ENCODE measurements at regions not wholly inside any gene's neighbourhood (a gene's known extent, or its start where the extent isn't known, plus 50 kb on each side); places are given as distances from the start of the nearest gene placed in this dataset.

DNA sequence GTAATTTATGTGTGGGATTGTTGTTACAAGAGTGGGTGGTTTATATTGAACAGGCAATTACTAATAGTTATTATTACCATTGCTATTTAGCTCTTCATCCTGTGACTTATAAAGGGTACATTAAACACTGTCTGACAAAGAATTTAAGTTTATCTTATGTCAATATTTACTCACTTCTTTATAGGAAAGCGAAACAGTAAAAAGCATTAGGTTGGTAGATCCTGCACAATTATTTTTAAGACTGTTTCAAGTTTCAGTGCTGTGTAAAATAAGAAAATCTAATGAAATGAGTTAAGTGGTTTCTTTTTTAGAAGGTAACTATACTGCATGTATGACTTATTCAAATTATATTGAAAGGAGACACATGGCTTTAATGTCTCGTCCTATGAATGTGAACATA lies 135.8 kb upstream of the MAP3K7 start:
- no peak for DNase-seq

DNA sequence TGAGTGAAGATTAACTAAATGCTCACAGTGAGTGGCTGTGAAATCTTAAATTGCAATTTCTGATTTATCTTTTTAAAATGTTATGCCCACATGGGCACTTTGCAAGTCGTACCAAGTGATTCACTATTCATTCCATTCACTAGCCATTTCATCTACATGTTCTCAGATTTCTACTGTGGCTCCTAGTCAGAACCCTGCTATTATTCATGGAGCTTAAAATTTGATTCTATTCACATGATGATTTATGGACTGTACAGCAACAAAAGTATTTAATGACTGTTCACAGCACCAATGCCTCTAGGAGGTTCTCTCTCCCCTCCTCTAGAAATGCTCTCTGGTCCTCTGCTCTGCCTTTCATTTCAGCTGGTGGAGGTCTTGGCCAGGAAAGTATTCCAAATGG lies 133.5 kb upstream of the MAP3K7 start:
- DNase-seq, result no peak

DNA sequence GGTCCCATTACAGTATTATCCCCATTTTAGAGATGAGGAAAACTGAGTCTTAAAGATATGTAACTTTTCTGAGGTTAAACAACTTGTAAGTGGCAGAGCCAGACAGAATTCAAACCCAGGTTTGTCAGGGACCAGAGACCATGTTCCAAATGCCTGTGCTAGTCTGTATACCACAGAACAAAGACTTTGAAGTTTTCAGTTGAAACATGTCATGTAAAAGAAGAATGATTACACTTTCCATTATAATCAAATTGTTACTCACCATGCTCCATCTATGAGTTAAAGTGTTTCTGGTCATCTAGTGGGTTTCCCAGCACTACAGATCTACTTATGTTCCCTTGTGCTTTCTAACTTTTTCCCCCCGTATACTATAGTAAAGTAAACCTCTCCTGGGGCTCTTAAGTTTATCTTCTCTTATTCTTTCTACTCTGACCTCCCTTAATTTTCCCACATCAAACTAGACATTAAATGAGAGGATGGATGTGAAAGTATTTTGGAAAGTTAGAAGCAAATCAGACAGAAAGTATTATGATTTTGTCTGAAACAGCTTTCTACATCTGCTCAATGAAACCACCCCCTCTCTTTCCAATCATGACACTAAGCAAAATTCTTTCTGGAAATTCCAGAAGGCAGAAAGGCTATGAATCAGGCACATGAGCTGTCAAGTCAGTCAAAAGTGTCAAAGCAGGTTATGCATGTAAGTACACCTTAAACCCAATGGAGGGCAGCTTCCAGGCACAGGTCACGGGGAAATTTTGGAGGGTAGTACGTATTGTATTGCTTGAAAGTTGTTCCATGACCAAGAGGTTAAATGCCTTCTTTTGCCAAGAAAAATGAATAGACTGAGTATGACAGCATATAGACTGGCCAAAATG lies 132.7 kb upstream of the MAP3K7 start:
- no peak for DNase-seq

GRCh38 chr6:90716376-90716775 lies 129.5 kb upstream of the MAP3K7 start:
- DNase-seq, result no peak

GRCh38 chr6:90715093-90715655 lies 128.3 kb upstream of the MAP3K7 start:
- DNase-seq, result no peak

DNA sequence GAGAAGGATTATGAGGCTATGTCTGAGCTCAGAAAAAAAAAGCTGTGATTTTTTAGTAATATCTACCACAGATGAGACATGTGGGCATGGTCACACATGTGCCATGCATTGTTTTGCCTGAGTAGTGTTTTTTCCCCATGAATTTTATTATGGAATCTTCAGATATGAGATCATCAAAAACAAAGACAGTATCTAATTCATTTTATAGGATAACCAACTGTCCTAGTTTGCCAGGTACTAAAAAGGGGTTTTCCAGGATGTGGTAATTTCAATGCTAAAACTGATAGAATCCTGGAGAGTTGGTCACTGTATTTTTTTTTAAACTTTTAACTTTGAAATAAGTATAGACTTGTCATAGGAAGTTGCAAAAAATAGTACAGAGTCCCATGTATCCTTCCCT lies 127.4 kb upstream of the MAP3K7 start:
- no peak for DNase-seq

GRCh38 chr6:90712114-90712513 lies 125.2 kb upstream of the MAP3K7 start:
- DNase-seq, result no peak

GRCh38 chr6:90709431-90709996 lies 122.6 kb upstream of the MAP3K7 start:
- DNase-seq, result no peak

GRCh38 chr6:90708206-90708737 lies 121.4 kb upstream of the MAP3K7 start:
- no peak for DNase-seq

DNA sequence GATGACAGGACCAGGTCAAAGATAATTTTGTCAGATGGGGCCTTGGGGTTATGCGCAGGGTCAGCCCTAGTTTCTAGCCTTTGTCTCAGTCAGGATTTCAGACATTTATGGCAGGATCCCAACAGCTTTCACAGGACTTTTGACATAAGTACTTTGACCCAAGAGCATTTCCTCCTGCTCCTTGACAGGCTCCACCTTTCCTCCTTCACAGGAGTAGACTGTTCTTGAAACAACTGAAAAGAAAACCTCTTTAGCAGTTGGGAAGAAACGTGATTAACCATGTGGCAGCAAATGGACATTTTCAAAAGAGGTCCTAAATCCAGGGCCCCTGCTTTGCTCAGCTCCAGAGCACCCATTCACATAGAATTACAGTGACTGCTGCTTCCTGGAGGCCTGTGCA lies 120.4 kb upstream of the MAP3K7 start:
- DNase-seq, result no peak

- no peak for DNase-seq
These were observed 116.5 kb upstream of the MAP3K7 start for GRCh38 chr6:90703336-90703735.

- DNase-seq, result no peak
These were observed 115.1 kb upstream of the MAP3K7 start for GRCh38 chr6:90701926-90702325.

DNA sequence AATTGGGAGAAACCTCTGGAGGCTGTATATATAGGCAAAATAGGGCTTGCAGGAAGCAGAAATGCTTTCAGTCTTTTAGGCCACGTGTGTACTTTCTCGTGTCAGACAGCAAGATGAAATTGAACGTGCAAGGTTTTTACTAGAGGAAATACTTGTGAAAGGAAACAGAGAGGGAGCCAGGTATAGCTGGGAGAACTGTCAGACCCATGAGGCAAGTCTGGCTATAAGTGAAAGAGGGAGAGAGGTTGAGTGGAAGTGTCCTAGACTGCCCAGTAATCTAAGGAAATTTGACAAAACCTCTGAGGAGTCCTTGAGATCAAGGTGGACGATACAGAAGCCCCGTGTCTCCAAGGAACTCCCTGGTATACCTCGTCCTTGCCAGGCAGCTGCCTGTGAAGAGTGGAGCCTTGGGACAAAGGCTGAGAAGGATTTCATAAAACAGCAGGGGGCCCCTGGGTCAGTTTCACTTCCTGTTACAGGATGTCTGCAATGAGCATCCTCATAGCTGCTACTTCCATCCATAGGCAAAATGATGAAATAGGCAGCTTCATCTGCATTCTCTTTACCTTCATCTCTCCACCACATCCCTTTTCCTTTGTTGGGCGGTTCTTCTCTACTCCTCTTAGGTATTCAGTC lies 114.4 kb upstream of the MAP3K7 start:
- DNase-seq, result no peak

DNA sequence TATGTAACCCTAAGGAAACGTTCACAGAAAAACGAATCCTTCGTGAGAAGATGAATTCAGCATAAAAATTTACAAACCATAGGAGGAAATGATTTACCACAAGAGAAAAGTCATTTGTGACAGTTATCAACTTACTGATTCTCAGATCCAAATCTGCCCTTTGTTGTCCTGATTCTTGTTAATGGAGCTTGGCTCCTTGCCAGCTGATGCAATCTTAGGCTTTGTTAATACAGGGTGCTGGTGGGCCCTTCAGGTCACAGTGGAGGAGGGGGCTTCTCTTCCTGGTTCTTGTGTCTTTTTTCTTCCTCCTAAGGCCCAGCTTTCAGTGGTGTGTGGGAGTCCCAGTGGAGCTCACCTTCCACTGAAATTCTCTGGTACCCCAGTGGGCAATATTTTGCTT lies 108.4 kb upstream of the MAP3K7 start:
- DNase-seq, result peak; percentile 65

DNA sequence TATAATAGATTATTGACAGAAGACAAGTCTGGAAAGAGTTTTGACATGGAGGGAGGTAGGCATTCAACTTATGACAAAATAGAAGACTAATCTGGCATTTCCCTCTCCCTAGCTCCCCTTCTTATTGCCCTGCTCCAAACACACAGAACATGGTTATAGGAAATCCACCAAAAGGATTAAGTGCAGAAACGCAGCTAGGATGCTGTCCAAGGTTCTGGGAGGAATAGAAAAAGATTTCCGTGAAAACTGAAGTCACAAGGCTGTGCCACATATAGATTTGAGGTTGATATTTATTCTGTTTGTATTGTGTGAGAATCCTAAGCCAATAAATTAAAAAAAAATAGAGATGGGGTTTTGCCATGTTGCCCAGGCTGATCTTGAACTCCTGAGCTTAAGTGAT lies 107.9 kb upstream of the MAP3K7 start:
- DNase-seq, result no peak

GRCh38 chr6:90691823-90692222 lies 105.0 kb upstream of the MAP3K7 start:
- DNase-seq, result no peak

DNA sequence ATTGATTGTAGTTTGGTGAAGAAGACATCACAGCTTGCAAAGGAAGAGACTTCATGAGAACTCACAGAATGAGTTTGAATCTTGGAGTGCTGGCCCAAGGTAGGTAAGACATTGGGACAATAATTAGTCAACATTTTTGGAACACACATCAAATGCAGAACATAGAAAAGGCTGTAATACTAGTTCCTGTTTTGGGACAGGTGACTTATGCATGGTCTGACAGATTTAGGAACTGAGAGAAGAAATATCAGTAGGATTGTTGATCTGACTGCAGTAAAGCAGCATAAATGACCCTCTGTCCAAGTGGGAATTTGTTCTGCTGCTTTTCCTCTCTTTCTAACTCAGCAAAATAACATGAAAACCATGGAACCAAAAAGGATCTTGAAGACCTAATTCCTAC lies 102.3 kb upstream of the MAP3K7 start:
- DNase-seq, result no peak

DNA sequence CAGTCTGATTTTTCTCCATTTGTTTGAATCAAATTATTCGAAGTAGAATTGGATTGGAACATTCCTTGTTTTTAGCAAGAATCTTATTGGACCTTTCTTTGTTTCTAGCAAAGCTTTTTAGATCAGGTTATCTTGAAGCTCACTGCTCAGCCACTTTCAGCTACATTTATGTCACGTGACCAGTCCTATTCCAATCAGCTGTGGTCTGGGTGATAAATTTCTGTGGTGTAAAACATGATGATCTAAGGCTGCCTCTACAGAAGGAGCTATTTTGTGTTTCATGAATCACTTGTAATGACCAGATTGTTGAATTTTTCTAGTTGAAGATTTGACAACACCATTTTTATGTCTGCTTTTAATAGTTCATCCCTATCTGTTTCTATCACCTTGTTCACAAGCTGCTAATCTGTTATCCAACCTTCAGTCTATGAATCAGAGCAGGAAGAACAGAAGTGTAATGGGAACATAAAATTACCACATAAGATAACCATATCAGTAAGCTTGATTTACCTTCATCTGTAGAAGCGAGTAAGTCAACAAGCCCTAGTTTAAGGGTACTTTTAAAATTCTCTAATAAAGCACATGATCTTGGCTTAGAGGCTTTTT lies 101.0 kb upstream of the MAP3K7 start:
- DNase-seq, result no peak

- DNase-seq, result no peak
These were observed 95.0 kb upstream of the MAP3K7 start for GRCh38 chr6:90681863-90682262.

DNA sequence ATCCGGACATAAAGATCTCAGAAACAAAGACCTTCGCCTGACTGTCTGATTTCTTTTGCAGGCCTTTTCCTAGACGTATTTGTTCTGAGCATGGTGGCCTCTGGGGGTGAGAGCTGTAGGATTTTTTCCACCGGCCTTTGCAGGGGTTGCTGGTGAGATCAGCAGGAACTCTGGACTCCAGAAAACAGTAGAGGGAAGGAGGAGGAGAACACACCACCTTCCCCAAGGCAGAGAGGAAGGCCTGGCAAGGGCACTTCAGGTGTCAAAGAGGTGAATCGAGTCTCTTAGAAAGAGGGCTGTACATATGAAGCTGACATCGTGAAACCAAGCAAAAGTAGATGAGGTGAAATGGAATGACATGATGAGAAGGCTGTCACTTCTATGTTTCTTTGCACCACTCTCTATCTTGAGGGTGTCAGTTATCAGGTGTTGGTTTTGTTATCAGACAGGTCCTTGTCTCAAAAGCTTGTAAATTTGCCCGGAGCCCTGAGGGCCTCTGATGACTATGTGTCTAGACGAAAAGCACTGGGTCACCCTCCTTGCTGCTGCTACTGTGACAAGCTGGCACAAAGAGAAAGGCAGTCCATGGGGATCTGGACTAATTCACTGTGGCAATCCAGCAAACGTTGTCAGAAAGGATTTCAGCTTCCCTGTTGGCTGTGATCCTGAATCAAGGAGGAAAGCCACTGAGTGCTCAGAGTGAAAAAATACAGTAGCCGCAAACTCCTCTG lies 91.3 kb upstream of the MAP3K7 start:
- no peak for DNase-seq

DNA sequence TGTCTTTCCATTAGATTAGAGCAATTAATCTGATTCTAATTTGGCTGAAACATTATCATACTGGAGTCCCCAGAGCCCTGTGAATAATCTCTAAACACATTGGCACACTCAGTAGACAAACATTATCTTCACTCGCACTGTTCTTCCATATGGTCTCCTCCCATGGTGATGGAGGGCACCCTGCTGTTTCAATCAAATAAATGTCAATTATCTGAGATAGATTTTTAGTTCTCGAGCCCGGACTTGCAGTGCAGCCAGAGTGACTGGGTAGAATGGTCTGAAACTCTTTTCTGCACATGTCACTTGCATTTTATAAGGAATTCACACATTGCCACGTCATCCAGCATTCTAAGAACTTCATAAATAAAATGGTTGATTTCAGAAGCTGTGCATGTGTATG lies 90.6 kb upstream of the MAP3K7 start:
- DNase-seq, result peak; percentile 30

- no peak for DNase-seq
These were observed 89.8 kb upstream of the MAP3K7 start for GRCh38 chr6:90676516-90677300.
